IMR-90 (cell line): ENCODE measurements at regions not wholly inside any gene's neighbourhood (a gene's known extent, or its start where the extent isn't known, plus 50 kb on each side); places are given as distances from the start of the nearest gene placed in this dataset.

Experiments
- ATAC-seq: fragments of 200-7000 bp; cut with Tn5 transposase; 2 replicates; pipeline ENCODE4 v1.9.1; 2020; ENCODE audit warnings: low read depth, mild to moderate bottlenecking, moderate library complexity
- BruUV-seq: library from RNA; stranded (reverse); fragments of 400-500 nt; replicated peaks from 2 replicates; lab custom pipeline; 2021; lab: Mats Ljungman, UMichigan
- CTCF ChIA-PET: fragments of 300-600 bp; formaldehyde crosslinking; extraction: SDS; loops from one replicate; lab custom pipeline; 2021; ENCODE audit warnings: antibody characterized with exemption; lab: Yijun Ruan, JAX
- POLR2A ChIA-PET: fragments of 300-600 bp; sonication (Branson Sonifier 250); formaldehyde crosslinking; loops from one replicate; lab custom pipeline; 2022; ENCODE audit warnings: antibody characterized with exemption; ENCODE audit not compliant: unreplicated experiment; lab: Charles Lee
- DNase-seq: peaks from one replicate; pipeline ENCODE4 v3.0.0; 2013
- H2AFZ ChIP-seq: replicated peaks from 2 replicates; pipeline ENCODE3; 2013; ENCODE audit warnings: low read length, mild to moderate bottlenecking; ENCODE audit not compliant: poor library complexity
- H2AK5ac ChIP-seq: 2 replicates; pipeline ENCODE4 v1.6.1; 2013; ENCODE audit warnings: low read depth, low read length, inconsistent platforms
- H2AK9ac ChIP-seq: replicated peaks from 2 replicates; pipeline ENCODE3; 2013; ENCODE audit warnings: mild to moderate bottlenecking, low read depth, low read length, moderate library complexity; ENCODE audit not compliant: poor library complexity
- H2BK120ac ChIP-seq: 2 replicates; pipeline ENCODE4 v1.6.1; 2013; ENCODE audit warnings: low read depth, low read length, inconsistent platforms
- H2BK15ac ChIP-seq: 3 replicates; pipeline ENCODE4 v1.6.1; 2013; ENCODE audit warnings: low read depth, low read length, inconsistent platforms
- H2BK20ac ChIP-seq: 2 replicates; pipeline ENCODE4 v1.6.1; 2013; ENCODE audit warnings: low read depth, mild to moderate bottlenecking, inconsistent platforms, low read length, moderate library complexity
- H2BK5ac ChIP-seq: 2 replicates; pipeline ENCODE4 v1.6.1; 2013; ENCODE audit warnings: mild to moderate bottlenecking, low read depth, low read length, inconsistent platforms; ENCODE audit not compliant: poor library complexity, severe bottlenecking
- H3K14ac ChIP-seq: replicated peaks from 2 replicates; pipeline ENCODE4 v1.6.1; 2013; ENCODE audit warnings: low read depth, low read length, inconsistent platforms
- H3K18ac ChIP-seq: 2 replicates; pipeline ENCODE4 v1.6.1; 2013; ENCODE audit warnings: low read depth, low read length, control low read depth
- H3K23ac ChIP-seq: 2 replicates; pipeline ENCODE4 v1.6.1; 2013; ENCODE audit warnings: low read depth, low read length, inconsistent platforms
- H3K27ac ChIP-seq: 2 replicates; pipeline ENCODE4 v1.5.1; 2013; ENCODE audit warnings: mild to moderate bottlenecking, control low read depth, low read length; ENCODE audit not compliant: insufficient read depth
- H3K27me3 ChIP-seq: 2 replicates; pipeline ENCODE4 v1.6.1; 2013; ENCODE audit warnings: low read length; ENCODE audit not compliant: control insufficient read depth, insufficient read depth
- H3K36me3 ChIP-seq: 2 replicates; pipeline ENCODE4 v1.6.1; 2013; ENCODE audit warnings: low read length, mixed read lengths; ENCODE audit not compliant: control insufficient read depth, insufficient read depth
- H3K4ac ChIP-seq: 2 replicates; pipeline ENCODE4 v1.6.1; 2013; ENCODE audit warnings: low read depth, low read length, inconsistent platforms
- H3K4me1 ChIP-seq: 2 replicates; pipeline ENCODE4 v1.6.1; 2013; ENCODE audit warnings: low read length, mixed read lengths; ENCODE audit not compliant: control insufficient read depth, insufficient read depth
- H3K4me2 ChIP-seq: 2 replicates; pipeline ENCODE4 v1.6.1; 2013; ENCODE audit warnings: low read depth, mild to moderate bottlenecking, control low read depth, low read length, moderate library complexity
- H3K4me3 ChIP-seq: 2 replicates; pipeline ENCODE4 v1.5.1; 2013; ENCODE audit warnings: low read depth, mild to moderate bottlenecking, control low read depth, low read length, moderate library complexity; ENCODE audit not compliant: insufficient read depth
- H3K56ac ChIP-seq: 2 replicates; pipeline ENCODE4 v1.6.1; 2013; ENCODE audit warnings: low read length, inconsistent platforms; ENCODE audit not compliant: insufficient read depth; ENCODE audit errors: extremely low read depth
- H3K79me1 ChIP-seq, 2 experiments: 2 replicates each; pipeline ENCODE4 v1.6.1; 2013; ENCODE audit warnings: low read length in 2 of 2, inconsistent platforms in 1 of 2, low read depth in 1 of 2
- H3K9ac ChIP-seq: 2 replicates; pipeline ENCODE4 v1.6.1; 2013; ENCODE audit warnings: low read depth, low read length, control low read depth
- H3K9me1 ChIP-seq: 2 replicates; pipeline ENCODE4 v1.6.1; 2013; ENCODE audit warnings: low read length, inconsistent platforms; ENCODE audit not compliant: insufficient read depth
- H3K9me3 ChIP-seq: 2 replicates; pipeline ENCODE4 v1.6.1; 2013; ENCODE audit warnings: low read length; ENCODE audit not compliant: control insufficient read depth, insufficient read depth
- H4K20me1 ChIP-seq: 2 replicates; pipeline ENCODE4 v1.6.1; 2013; ENCODE audit warnings: low read length, inconsistent platforms; ENCODE audit not compliant: insufficient read depth
- H4K5ac ChIP-seq: 2 replicates; pipeline ENCODE4 v1.6.1; 2013; ENCODE audit warnings: mild to moderate bottlenecking, low read depth, low read length, control low read depth
- H4K8ac ChIP-seq, 2 experiments: 2 replicates each; pipeline ENCODE4 v1.6.1; 2013; ENCODE audit warnings: low read depth in 2 of 2, low read length in 2 of 2, control low read depth in 1 of 2, inconsistent platforms in 1 of 2
- H4K91ac ChIP-seq: 2 replicates; pipeline ENCODE4 v1.6.1; 2013; ENCODE audit warnings: low read depth, low read length, inconsistent platforms; ENCODE audit not compliant: insufficient read depth
- BHLHE40 ChIP-seq: fragments of 150-350 bp; IDR thresholded peaks from 2 replicates; pipeline ENCODE4 v1.6.1; 2016; ENCODE audit warnings: mild to moderate bottlenecking, low read depth, low read length
- CEBPB ChIP-seq: IDR thresholded peaks from 2 replicates; pipeline ENCODE4 v1.6.1; 2012; ENCODE audit warnings: low read depth, low read length, improper control_type of control experiment
- CHD1 ChIP-seq: IDR thresholded peaks from 2 replicates; pipeline ENCODE4 v1.6.1; 2012; ENCODE audit warnings: low read depth, low read length, improper control_type of control experiment
- FOS ChIP-seq: fragments of 150-350 bp; IDR thresholded peaks from 2 replicates; pipeline ENCODE4 v1.6.1; 2016; ENCODE audit warnings: low read depth, low read length
- MAFK ChIP-seq: IDR thresholded peaks from 2 replicates; pipeline ENCODE4 v1.6.1; 2012; ENCODE audit warnings: low read depth, low read length, improper control_type of control experiment
- MAZ ChIP-seq: IDR thresholded peaks from 2 replicates; pipeline ENCODE4 v1.6.1; 2012; ENCODE audit warnings: low read depth, mild to moderate bottlenecking, low read length, improper control_type of control experiment, moderate library complexity, borderline replicate concordance
- MXI1 ChIP-seq: IDR thresholded peaks from 2 replicates; pipeline ENCODE4 v1.6.1; 2012; ENCODE audit warnings: low read depth, mild to moderate bottlenecking, low read length, moderate library complexity, borderline replicate concordance
- NFE2L2 ChIP-seq: fragments of 150-350 bp; IDR thresholded peaks from 2 replicates; pipeline ENCODE4 v1.6.1; 2016; ENCODE audit warnings: low read depth, mild to moderate bottlenecking, low read length
- POLR2A ChIP-seq: IDR thresholded peaks from 2 replicates; pipeline ENCODE4 v1.6.1; 2012; ENCODE audit warnings: mild to moderate bottlenecking, low read depth, low read length
- RAD21 ChIP-seq: IDR thresholded peaks from 2 replicates; pipeline ENCODE4 v1.6.1; 2012; ENCODE audit warnings: low read length, improper control_type of control experiment
- RCOR1 ChIP-seq: IDR thresholded peaks from 2 replicates; pipeline ENCODE4 v1.6.1; 2012; ENCODE audit warnings: mild to moderate bottlenecking, low read length, improper control_type of control experiment; ENCODE audit not compliant: insufficient replicate concordance
- RFX5 ChIP-seq: IDR thresholded peaks from 2 replicates; pipeline ENCODE4 v1.8.0; 2012; ENCODE audit warnings: low read depth, mild to moderate bottlenecking, low read length, moderate library complexity
- SMC3 ChIP-seq: fragments of 150-350 bp; IDR thresholded peaks from 2 replicates; pipeline ENCODE4 v1.6.1; 2016; ENCODE audit warnings: low read depth, mild to moderate bottlenecking, antibody characterized with exemption, low read length, moderate library complexity
- WGBS, 2 experiments: methylation state at CpG; one replicate each; pipeline versions ENCODE4 v1.1.5 to v1.1.7; 2013; ENCODE audit warnings: missing lambda C conversion rate in 2 of 2; ENCODE audit not compliant: insufficient read length in 1 of 2; ENCODE audit errors: extremely low coverage in 2 of 2; 5-methylcytosine and 5-hydroxymethylcytosine counted together
- dilution Hi-C: fragments of 300-500 bp; cut with HindIII; formaldehyde crosslinking; loops from one replicate; pipeline ENCODE4 v1.14.3; 2018; ENCODE audit warnings: low sequenced_read_pairs; ENCODE audit not compliant: unreplicated experiment
- in situ Hi-C: fragments of 300-500 bp; cut with MboI; formaldehyde crosslinking; loops from 3 replicates; pipeline ENCODE4 v1.14.3; 2019; ENCODE audit warnings: low sequenced_read_pairs, inconsistent platforms, mixed read lengths
- intact Hi-C: fragments of 100-400 bp; cut with micrococcal nuclease; formaldehyde crosslinking; loops from 2 replicates; pipeline ENCODE4 v1.10.0; 2022
- TF ChIP-seq, protein P1 (sequence below): fragments of 150-350 bp; IDR thresholded peaks from 2 replicates; pipeline ENCODE4 v1.6.1; 2017; ENCODE audit warnings: mild to moderate bottlenecking, antibody characterized with exemption, low read length, low read depth
- TF ChIP-seq, protein P2 (sequence below): fragments of 150-350 bp; IDR thresholded peaks from 2 replicates; pipeline ENCODE4 v1.6.1; 2016; ENCODE audit warnings: low read depth, mild to moderate bottlenecking, low read length, moderate library complexity, borderline replicate concordance
- TF ChIP-seq, protein P3 (sequence below): conservative IDR thresholded peaks from 2 replicates; pipeline ENCODE4 v1.5.1; 2012; ENCODE audit warnings: mild to moderate bottlenecking, low read depth, low read length, improper control_type of control experiment

DNA sequence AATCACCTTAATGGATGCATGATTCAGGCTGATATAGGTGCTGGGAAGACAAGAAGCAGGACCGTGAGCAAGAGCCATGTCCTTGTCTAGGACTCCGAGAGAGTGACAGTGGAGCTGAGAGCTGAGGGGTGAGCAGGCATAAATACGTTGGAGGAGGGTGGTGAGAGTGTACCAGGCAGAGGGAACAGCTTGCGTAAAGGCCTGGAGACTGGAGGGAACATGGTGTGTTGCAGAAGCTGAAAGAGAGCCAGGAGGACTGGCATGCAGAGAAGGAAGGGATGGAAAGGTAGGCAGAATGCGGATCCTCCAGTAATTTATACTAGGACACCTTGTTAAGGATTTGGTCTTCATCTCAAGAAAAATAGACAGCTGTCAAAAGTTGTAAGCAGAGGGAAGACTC, 653.2 kb downstream of the HS3ST4 start:
- ChIA-PET POLR2A (no interaction called here), CTCF (no interaction called here)
- Histone ChIP-seq H3K23ac (no peak overlapping the region), H2AK9ac (no peak overlapping the region), H3K18ac (no peak overlapping the region), H4K8ac (no peak overlapping the region), H3K27ac (no peak overlapping the region), H3K9me3 (peaks cover 28% of the 10 kb centered on the region), H4K91ac (no peak overlapping the region), H4K20me1 (no peaks in the 10 kb centered on the region), H2AFZ (no peak overlapping the region), H2BK15ac (no peak overlapping the region), H2BK120ac (no peak overlapping the region), H2BK20ac (no peak overlapping the region), H4K5ac (no peak overlapping the region), H2AK5ac (no peak overlapping the region), H3K4ac (no peak overlapping the region), H3K4me1 (no peaks in the 10 kb centered on the region), H3K4me3 (no peak overlapping the region), H3K9ac (no peak overlapping the region), H3K27me3 (no peaks in the 10 kb centered on the region), H3K36me3 (no peaks in the 10 kb centered on the region), H3K9me1 (no peaks in the 10 kb centered on the region), H3K56ac (no peak overlapping the region), H2BK5ac (no peak overlapping the region), H3K79me1 (no peaks in the 10 kb centered on the region), H3K14ac (no peak overlapping the region), H3K4me2 (no peak overlapping the region)
- ATAC-seq (no peak), DNase-seq (no peak)
- TF ChIP-seq POLR2A (no peak), MXI1 (no peak), MAZ (no peak), BHLHE40 (no peak), RAD21 (no peak), SMC3 (no peak), RCOR1 (no peak), RFX5 (no peak), MAFK (no peak), FOS (no peak), CEBPB (no peak), NFE2L2 (no peak), CHD1 (no peak)
- TF ChIP-seq, protein P1, sequence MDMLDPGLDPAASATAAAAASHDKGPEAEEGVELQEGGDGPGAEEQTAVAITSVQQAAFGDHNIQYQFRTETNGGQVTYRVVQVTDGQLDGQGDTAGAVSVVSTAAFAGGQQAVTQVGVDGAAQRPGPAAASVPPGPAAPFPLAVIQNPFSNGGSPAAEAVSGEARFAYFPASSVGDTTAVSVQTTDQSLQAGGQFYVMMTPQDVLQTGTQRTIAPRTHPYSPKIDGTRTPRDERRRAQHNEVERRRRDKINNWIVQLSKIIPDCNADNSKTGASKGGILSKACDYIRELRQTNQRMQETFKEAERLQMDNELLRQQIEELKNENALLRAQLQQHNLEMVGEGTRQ: no peak
- TF ChIP-seq, protein P2, sequence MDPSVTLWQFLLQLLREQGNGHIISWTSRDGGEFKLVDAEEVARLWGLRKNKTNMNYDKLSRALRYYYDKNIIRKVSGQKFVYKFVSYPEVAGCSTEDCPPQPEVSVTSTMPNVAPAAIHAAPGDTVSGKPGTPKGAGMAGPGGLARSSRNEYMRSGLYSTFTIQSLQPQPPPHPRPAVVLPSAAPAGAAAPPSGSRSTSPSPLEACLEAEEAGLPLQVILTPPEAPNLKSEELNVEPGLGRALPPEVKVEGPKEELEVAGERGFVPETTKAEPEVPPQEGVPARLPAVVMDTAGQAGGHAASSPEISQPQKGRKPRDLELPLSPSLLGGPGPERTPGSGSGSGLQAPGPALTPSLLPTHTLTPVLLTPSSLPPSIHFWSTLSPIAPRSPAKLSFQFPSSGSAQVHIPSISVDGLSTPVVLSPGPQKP: no peak
- TF ChIP-seq, protein P3, sequence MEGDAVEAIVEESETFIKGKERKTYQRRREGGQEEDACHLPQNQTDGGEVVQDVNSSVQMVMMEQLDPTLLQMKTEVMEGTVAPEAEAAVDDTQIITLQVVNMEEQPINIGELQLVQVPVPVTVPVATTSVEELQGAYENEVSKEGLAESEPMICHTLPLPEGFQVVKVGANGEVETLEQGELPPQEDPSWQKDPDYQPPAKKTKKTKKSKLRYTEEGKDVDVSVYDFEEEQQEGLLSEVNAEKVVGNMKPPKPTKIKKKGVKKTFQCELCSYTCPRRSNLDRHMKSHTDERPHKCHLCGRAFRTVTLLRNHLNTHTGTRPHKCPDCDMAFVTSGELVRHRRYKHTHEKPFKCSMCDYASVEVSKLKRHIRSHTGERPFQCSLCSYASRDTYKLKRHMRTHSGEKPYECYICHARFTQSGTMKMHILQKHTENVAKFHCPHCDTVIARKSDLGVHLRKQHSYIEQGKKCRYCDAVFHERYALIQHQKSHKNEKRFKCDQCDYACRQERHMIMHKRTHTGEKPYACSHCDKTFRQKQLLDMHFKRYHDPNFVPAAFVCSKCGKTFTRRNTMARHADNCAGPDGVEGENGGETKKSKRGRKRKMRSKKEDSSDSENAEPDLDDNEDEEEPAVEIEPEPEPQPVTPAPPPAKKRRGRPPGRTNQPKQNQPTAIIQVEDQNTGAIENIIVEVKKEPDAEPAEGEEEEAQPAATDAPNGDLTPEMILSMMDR: no peak
- dilution Hi-C loops: no loop called here
- in situ Hi-C loops: no loop called here
- 34% methylated on average over 4 of the region's 5 CpGs; no CpG with 5 or more reads in 1 of the 2 experiments for WGBS, 2 experiments
- BruUV-seq: no TSS peak
- intact Hi-C loops: no loop called here
